Skeletal muscle cell (primary cell): ENCODE measurements at regions not wholly inside any gene's neighbourhood (a gene's known extent, or its start where the extent isn't known, plus 50 kb on each side); places are given as distances from the start of the nearest gene placed in this dataset.
"Not testable (repeated sequence)": the region's sequence is repeated elsewhere in the genome, so short reads cannot be mapped to it uniquely, and the experiment has no call there.

Source experiments
- DNase-seq: peaks from one replicate; pipeline ENCODE4 v3.0.0-alpha.2; 2010; ENCODE audit warnings: low read depth
- H3K4me3 ChIP-seq: 2 replicates; pipeline ENCODE4 v1.5.1; 2011; ENCODE audit warnings: low read depth, mild to moderate bottlenecking, control low read depth, low read length, moderate library complexity

DNA sequence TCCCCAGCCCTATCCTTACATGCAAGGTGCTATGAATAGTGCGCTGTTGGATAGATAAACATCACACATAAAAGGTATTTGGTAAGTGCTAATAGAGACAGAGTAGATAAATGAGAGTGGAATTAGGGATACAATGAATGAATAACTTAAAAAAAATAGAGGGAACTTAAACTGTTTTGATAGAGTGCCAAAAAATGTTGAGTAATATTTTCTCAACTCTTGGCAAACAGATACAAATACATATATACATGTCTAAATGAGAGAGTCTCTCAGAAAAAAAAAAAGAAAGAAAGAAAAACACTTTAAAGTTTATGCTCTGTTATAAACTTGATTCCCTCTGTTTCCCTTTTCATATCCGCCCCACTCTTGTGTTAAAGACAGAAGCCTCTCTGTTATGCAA, 667.4 kb downstream of the ROBO2 start:
- H3K4me3 ChIP-seq: no peak overlapping the region
- DNase-seq: no peak

DNA sequence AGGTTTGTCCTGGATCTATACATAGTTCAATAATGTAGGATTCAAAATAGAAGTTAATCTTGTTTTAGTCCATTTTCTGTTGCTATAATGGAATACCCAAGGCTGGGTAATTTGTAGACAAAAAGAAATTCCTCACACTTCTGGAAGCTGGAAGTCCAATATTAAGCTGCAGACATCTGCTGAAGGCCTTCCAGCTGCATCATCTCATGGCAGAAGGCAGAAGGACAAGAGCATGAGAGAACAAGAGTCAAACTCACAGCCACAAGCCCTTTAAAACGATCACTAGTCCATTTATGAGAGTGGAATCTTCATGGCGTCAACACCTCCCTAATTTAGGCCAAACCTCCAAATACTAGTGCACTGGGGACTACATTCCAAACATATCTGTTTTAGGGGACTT, 669.3 kb downstream of the ROBO2 start:
- no peak for DNase-seq
- H3K4me3 ChIP-seq: no peak overlapping the region

DNA sequence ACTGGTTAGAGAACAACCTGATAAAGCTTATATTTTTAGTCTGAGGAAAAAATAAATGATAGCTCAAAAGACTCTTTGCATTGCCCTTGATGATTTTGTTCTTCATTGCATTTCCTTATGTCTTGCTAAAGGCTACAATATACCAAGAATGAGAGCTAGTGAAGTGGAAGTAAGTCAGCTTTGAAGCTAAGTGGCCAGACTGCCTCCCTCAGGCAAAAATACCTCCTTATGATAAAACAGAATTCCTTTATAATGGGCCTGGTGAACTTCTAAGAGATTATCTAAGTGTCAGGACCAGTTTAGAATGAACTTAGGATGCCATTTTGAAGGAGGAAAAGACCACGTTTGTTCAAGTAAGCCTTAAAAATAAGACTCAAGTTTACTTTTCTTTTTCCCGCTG, 678.4 kb downstream of the ROBO2 start:
- DNase-seq: no peak

DNA sequence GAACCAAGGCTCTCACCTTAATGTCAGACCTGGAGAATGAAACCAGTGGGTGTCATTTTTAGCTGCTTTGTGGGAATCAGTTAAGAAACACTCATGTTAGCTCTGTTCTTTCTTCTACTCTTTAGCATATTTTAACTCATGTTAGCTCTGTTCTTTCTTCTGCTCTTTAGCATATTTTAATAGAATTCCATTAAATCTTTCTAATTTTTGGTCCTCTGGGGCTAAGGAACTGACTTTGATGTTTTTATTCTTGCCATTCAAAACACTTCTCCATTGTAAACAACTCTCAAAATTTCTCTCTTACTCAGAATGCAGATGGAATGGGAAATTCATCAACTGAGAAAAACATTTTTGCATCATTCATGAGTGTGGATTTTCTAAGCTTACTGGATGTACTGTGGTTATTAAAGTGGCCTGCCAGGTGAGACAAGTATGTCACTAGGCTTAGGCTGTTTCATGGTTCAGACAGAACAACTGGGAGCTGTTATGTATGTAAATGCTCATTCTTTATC, 680.6 kb downstream of the ROBO2 start:
- H3K4me3 ChIP-seq: no peak overlapping the region
- DNase-seq: no peak

More for the DNA sequence above, 678.4 kb downstream of the ROBO2 start:
- H3K4me3 ChIP-seq: no peak overlapping the region

DNA sequence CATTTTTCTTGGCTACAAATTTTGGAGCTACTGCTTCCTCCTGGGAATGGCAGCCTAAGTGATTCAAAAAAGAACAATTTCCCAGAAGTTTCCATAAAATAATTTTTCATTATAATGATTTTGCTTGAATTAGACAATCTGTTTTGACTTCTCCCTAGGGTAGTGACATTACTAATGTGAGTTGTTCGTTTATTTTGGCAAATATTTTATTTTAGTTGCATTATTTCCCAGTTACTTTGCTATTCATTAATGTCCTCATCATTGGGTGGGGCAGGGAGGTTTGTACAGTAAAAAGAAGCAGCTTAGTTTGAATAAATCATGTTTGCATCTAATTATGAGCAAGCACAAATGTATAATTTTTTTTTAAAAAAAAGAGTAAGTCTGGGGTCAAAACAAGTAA, 686.6 kb downstream of the ROBO2 start:
- H3K4me3 ChIP-seq: no peak overlapping the region
- no peak for DNase-seq

DNA sequence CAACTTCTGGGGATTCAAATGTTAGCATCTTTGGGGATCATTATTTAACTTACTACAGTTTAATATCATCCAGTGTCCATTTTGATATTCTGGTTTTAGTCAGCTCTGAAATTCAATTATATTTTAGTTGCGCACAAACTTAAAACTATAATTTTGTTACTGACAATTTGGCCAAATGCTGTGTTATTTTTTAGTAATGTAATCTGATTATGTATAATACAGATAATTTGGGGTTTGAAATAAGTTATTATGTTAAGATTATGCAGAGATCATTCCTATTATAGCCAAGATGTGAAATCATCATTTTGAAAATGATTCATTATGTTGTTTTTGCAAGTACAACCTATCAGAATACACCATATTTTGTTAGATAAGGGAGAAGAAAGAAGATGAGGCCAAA, 706.1 kb downstream of the ROBO2 start:
- H3K4me3 ChIP-seq: no peak overlapping the region
- DNase-seq: no peak

DNA sequence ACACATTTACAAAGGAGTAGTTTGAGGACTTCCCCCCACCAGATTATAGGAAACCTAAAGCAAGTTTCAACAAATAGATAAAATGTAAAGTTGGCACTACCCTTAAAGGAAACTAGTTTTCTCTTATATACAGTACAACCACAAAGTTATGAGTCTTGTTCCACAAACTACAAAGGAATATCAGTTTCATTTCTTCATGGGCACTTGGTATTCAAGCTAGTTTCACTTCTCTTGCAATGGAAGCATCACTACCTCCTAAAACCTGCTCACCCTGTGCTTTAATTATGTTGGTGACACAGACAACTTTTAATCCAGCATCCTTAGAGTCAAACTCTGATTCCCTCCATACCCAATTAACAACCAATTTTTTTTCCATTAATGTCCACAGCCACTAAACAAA, 707.0 kb downstream of the ROBO2 start:
- no peak overlapping the region for H3K4me3 ChIP-seq
- no peak for DNase-seq

DNA sequence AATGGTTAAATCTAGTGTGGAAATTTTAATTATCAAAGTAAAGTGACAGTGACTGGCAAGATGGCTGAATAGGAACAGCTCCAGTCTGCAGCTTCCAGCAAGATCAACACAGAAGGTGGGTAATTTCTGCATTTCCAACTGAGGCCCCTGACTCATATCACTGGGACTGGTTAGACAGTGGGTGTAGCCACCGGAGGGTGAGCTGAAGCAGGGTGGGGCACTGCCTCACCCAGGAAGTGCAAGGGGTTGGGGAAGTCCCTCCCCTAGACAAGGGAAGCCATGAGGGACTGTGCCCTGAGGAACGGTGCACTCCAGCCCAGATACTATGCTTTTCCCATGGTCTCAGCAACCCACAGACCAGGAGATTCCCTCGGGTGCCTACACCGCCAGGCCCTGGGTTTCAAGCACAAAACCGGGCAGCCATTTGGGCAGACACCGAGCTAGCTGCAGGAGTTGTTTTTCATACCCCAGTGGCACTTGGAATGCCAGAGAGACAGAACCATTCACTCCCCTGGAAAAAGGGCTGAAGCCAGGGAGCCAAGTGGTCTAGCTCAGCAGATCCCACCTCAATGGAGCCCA, 716.6 kb downstream of the ROBO2 start:
- not testable (repeated sequence) for H3K4me3 ChIP-seq, DNase-seq

DNA sequence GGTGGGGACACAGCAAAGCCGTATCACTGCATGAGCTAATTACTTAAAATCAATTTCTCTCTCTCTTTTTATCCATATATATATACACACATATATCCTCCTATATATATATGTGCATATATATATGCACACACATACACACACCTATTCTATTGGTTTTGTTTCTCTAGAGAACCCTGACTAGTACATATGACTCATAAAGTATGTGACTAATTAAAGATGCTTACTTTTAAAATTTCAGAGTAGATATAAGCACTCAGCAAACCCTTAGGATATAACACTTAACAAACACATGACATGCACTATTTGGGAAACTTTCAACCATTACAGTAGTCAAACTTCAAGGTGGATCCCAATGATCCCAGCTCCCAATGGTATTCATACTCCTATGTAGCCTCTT, 732.6 kb downstream of the ROBO2 start:
- no peak for DNase-seq
- H3K4me3 ChIP-seq: no peak overlapping the region

DNA sequence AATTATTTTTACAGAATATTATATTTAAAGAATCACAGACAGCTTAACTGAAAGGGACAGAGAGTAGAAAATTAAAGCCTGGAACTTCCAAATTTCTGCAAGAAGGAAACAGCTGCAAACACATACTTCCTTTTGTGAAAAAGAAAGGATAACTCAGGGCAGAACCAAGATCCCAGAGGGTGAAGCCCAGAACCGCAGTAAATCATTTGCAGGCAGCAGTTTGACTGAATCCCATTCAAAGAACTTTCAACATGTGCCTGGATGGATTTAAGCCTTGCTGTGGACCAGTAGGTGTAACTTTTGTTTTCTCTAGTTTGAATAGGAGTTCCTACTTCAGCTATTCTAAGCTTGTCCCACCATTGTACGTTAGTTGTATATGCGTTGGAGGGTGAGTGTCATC, 733.2 kb downstream of the ROBO2 start:
- DNase-seq: no peak
- H3K4me3 ChIP-seq: no peak overlapping the region

DNA sequence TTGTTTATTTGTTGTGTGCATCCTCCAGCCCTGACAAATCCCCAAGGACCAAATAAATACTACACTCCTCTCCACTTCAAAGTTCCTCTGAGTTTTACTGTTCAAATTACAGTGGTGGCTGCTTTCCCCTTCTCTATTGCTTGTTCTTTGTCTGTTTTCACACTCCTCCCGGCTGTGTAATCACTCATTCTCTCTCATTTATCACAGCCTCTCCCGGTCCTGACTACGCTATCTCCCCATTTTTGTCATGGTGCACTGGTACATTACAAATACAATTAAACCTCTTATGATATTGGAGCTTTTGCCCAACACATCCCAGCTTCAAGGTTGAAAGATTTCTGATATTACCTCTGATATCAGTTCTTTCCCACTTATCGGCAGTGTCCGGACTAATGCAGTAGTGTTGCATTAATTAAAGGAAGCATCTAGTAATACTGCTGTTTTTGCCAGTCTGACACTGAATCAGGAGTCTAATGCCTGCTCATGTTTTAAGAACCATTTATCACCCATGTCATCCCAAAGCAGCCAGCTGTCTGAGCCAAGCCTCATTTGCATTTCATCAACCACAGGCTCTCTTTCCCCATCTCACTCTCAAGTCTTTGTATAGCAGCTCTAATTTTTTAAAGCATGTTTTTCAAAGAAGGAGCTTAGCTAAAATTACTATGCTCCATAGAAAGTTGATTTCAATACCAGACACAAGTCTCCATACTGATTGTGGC, 740.5 kb downstream of the ROBO2 start:
- H3K4me3 ChIP-seq: no peak overlapping the region
- no peak for DNase-seq

DNA sequence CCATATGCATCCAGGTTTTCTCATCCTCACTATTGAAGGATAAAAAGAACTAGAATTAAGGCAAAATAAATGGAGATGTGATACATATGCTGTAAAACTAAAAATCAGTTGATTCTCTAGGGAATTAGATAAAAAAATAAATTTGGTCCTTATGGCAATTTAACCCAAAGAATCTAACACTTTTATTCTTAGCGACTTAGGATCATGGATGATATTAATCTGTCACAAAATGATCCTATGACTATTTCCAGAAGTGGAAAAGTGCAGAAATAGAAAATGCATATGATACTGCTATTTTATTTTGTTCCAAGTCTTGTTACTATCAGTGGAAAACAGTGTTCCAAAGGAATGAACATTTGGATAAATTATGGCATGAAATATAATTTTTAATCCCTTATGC, 746.3 kb downstream of the ROBO2 start:
- H3K4me3 ChIP-seq: no peak overlapping the region
- DNase-seq: no peak

DNA sequence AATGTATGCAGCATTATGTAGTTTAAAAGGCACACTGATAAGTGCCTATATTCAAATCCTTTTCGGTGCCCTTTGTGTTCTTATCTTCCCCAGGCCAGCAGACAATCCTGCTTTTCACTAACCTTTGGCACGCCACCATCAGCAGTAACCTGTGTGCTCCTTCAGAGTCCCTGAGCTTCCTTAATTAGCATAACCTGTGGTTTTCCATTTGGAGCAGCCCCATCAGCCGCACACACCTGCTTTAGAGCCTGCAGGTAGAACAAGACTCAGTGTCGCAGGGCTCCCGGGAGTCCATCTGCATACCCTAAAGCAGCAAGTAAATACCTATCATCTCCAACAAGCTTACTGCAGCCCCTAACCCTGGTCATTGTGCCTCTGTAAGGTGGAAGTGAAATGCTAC, 755.1 kb downstream of the ROBO2 start:
- DNase-seq: no peak
- H3K4me3 ChIP-seq: no peak overlapping the region

DNA sequence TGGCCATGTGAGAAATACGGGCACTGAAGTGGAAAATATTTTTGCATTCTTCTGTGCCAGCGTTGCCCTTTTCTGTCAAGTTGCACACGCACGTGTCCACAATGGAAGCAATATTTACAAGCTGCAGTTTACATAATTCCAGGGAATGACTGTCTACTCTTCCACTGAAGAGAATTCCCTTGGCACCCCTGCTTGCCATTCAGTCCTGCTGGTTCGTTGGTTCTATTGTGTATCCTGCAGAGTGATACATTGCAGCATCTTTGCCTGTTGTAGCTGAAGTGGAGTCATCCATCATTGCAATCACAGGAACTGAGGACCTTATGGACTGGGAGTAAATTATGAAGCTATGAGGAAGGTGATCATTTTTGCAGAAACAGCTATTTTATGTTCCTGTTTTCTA, 759.4 kb downstream of the ROBO2 start:
- DNase-seq: no peak
- H3K4me3 ChIP-seq: no peak overlapping the region

DNA sequence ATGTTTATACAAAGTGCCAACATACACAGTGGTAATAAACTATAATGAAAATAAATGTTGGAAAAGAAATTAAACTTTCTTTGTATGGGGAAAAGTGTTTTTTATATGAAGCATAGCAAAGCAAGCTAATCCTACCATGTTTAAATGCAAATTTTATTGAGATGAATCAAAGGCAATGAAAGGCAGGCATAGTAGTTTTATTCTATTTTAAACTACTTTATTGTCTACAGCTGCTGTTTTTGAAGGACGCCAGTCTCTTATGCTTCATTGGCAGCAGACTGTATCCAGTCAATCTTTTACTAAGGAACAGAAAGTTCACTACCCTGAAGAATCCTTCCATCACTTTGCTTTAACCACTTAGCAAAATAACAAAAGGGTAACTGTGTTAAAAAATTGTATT, 761.0 kb downstream of the ROBO2 start:
- DNase-seq: no peak
- H3K4me3 ChIP-seq: no peak overlapping the region

DNA sequence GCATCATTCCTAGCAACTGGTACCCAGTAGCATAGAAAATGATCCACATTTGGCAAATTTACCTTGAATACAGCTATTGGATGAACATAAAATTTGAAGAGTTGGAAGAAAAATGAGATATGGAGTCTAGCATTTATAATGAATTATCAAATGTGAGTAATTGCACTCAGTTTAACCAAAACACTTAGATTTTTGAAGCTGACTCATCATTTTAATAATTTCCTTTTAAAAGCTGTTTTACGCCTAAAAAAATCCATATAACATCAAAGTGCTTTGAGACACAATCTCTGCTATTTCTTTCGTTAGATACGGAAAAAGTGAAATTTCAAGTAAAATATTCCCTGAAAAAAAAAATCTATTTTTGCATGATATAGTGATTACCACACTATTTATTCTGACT, 767.4 kb downstream of the ROBO2 start:
- H3K4me3 ChIP-seq: no peak overlapping the region
- no peak for DNase-seq

DNA sequence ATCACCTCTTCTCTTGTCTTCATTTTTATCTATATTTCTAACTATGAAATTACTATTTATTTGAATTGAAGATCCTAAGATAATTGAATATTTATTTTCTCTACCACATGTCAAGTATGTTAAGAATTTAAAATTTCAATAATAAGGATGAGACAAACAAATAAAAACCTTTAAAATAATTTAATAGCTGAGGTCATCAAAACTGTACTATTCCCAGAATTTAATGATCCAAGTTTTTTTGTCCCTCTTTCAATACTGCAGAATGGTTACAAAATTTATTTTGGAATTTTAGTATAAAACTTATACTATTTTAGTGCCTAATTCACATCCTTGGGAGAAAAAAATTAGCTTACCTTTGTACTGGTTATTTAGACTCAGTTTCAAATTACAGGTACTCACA, 774.9 kb downstream of the ROBO2 start:
- no peak overlapping the region for H3K4me3 ChIP-seq
- DNase-seq: no peak

DNA sequence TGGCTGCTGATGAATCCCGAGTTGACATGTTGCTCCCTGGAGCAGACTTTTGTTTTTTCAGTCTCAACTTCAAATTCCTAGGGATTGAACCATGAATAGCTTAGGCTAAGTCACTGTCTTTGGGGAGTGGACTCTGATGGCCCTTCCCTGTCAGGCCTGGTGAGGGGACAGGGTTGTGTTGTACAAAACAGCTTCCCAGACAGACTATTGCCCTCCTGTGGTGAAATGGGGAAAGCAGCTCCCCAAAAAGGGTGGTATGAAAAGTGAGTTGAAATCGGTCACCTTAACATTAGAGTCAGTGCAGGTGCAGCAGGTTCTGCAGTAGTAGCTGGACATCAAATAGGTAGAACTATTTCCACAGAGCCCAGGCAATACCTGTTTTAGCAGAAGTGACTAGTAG, 775.6 kb downstream of the ROBO2 start:
- DNase-seq: no peak
- no peak overlapping the region for H3K4me3 ChIP-seq

DNA sequence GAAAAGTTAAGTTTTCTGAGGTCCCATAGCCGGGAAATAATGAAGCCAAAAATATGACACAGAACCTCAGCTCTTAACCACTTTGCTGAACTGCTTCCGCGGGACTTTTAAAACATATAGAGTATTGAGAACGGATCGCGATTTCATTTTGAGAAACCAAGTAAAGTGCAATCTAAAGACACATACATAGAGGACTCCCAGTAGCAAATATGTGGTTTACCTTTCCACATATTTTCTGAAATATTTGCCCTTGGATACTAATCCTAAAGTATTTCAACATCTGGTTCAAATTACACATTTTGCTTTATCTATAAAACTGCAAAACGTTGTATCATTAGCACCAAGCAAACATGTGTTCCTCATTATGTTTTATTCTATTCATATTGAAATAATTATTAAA, 776.5 kb downstream of the ROBO2 start:
- no peak overlapping the region for H3K4me3 ChIP-seq
- no peak for DNase-seq

DNA sequence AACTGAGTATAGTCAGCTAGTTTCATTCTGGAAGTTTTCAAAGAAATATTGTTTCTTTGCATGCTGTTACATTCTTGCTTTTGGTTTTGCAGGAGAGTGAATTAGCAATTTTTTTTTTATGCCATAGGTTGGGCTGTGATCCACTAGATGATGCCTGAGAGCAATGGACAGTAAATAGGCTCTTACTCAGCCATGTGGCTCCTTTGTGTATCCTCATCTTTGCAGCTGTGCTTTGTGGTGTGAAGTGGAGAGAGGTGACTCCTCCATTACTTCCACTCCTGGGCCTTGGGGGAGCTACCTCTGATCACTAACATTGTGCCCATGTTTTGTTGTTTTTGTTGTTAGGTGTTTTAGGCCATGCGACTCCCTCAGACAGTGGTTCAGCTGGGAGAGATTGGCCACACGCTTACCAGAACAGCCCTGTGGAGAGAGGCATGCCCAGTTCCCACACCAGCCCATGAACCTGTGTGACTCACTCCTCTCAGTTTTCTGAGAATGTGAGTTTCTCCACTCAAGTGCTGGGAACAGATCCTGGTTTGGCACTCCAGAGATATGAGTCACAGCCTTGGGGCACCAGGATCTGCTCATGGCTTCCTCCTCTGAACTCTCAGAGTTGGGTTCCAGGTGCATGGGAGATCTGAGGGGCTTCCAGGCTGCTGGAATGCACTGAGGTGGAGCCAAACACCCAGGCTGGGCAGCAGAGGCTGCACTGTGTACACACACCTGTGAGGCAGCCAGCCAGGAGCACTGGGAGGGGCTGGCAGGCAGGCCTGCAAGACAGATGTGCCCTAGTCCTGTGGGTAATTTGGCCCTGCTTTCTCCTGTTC, 785.3 kb downstream of the ROBO2 start:
- no peak overlapping the region for H3K4me3 ChIP-seq
- peak; percentile 71 for DNase-seq

DNA sequence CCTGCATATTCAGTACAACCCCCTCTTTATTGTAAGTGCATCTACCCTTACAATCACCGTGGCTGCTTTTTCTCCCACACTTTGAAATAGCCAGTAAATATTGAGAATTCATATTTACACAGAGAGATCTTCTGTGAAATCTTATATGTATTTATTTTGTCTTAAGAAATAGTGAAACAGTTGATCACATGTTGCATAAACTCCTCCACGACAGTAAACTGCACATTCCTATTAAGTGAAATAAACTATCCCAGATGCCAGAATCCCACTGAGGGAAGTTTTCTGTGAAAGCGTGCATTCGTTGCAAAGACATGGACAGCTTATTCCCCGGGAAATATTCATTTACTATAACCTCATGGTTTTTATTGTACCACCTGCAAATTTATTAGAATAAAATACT, 796.0 kb downstream of the ROBO2 start:
- peak; percentile 4 for DNase-seq
- H3K4me3 ChIP-seq: no peak overlapping the region
